Activated CD4-positive, alpha-beta T cell treated with anti-CD3 and anti-CD28 coated beads, Interleukin-2, amount 10 ng/mL, durations not matched to agents 7 days and 5 days (primary cell): ENCODE measurements at regions not wholly inside any gene's neighbourhood (a gene's known extent, or its start where the extent isn't known, plus 50 kb on each side); places are given as distances from the start of the nearest gene placed in this dataset.

ENCODE experiments used
- CTCF ChIA-PET: fragments of 350-600 bp; sonication (Branson Sonifier 250); formaldehyde crosslinking; loops from one replicate; lab custom pipeline; 2021; ENCODE audit warnings: antibody characterized with exemption; lab: Charles Lee
- POLR2A ChIA-PET: fragments of 350-600 bp; sonication (Branson Sonifier 250); formaldehyde crosslinking; loops from one replicate; lab custom pipeline; 2021; ENCODE audit warnings: antibody characterized with exemption; lab: Charles Lee
- DNase-seq: peaks from one replicate; pipeline ENCODE4 v3.0.0-alpha.2; 2020
- H3K27ac Mint-ChIP-seq: one replicate; pipeline ENCODE4 v1.8.0; 2021; ENCODE audit warnings: mild to moderate bottlenecking, moderate library complexity, mixed read lengths
- H3K27me3 Mint-ChIP-seq: one replicate; pipeline ENCODE4 v1.8.0; 2021; ENCODE audit warnings: mixed read lengths
- H3K36me3 Mint-ChIP-seq: one replicate; pipeline ENCODE4 v1.8.0; 2021; ENCODE audit warnings: low read depth, mixed read lengths
- H3K4me1 Mint-ChIP-seq: one replicate; pipeline ENCODE4 v1.8.0; 2021; ENCODE audit warnings: mixed read lengths
- H3K4me3 Mint-ChIP-seq: one replicate; pipeline ENCODE4 v1.8.0; 2021; ENCODE audit warnings: mild to moderate bottlenecking, moderate library complexity, mixed read lengths
- H3K9me3 Mint-ChIP-seq: one replicate; pipeline ENCODE4 v1.8.0; 2021; ENCODE audit warnings: mixed read lengths

DNA sequence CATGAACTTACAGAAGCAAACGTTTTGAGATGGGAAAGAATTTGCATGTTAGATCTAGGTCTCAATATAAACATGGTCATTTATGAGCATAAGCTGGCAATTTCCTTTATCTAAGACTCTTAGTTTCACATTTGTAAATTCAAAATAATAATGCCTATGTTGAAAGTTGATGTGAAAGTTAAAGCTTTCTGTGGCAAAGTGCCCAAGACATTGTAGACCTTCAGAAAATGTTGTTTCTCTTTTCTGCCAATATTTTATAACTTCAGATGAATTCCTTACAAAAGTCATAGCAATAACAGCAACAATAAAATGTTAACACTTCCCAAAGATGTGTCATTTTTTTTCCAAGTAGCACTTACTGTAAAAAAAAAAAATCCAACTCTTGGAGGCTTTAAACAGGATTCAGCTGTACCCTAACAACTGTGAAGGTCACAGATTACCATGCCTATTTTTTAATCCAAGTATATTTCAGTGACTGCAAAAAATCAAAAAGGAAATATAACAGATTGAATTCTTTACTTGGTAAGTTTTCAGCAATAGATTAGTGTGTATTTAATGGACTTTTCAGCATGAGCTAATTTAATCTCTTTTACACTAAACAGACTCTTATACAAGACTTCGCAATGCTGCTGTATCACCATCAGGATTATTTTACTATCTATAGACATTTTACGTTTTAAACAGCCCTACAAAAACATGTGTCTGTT, 206.5 kb upstream of the PDE5A start:
- CTCF ChIA-PET, result no interaction called here
- H3K36me3 Mint-ChIP-seq, result no peaks in the 10 kb centered on the region
- H3K4me3 Mint-ChIP-seq, result no peak overlapping the region
- H3K27me3 Mint-ChIP-seq, result peaks cover 1% of the 10 kb centered on the region
- POLR2A ChIA-PET, result no interaction called here
- H3K27ac Mint-ChIP-seq, result no peak overlapping the region
- H3K9me3 Mint-ChIP-seq, result no peaks in the 10 kb centered on the region
- H3K4me1 Mint-ChIP-seq, result no peaks in the 10 kb centered on the region
- no peak for DNase-seq

DNA sequence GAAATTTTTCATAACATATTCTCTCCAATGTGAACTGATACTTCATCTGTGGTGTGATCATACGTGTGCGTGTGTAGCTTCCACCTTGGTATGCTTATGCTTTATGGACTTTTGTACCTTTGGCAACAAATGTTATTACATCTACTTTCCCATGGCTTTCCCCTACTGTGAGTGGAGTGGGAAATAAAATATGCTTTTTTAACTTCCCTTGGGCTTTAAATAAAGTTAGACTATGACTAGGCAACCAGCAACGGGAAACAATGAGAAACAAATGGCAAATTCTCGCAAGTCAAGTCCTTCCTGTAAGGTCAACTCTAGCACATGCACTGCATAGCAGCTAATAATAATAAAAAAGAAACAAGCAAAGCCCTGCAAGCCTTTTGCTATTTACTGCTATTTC, 205.0 kb upstream of the PDE5A start:
- DNase-seq, result no peak
- POLR2A ChIA-PET, result no interaction called here
- H3K27ac Mint-ChIP-seq, result no peak overlapping the region
- no peaks in the 10 kb centered on the region for H3K9me3 Mint-ChIP-seq
- no peaks in the 10 kb centered on the region for H3K4me1 Mint-ChIP-seq
- H3K4me3 Mint-ChIP-seq, result no peak overlapping the region
- CTCF ChIA-PET, result no interaction called here
- H3K27me3 Mint-ChIP-seq, result peaks cover 1% of the 10 kb centered on the region
- no peaks in the 10 kb centered on the region for H3K36me3 Mint-ChIP-seq

GRCh38 chr4:119832776-119833175, 204.2 kb upstream of the PDE5A start:
- H3K4me1 Mint-ChIP-seq, result no peaks in the 10 kb centered on the region
- no peak for DNase-seq
- no peak overlapping the region for H3K4me3 Mint-ChIP-seq
- ChIA-PET POLR2A (no interaction called here), CTCF (no interaction called here)
- H3K27me3 Mint-ChIP-seq, result peaks cover 1% of the 10 kb centered on the region
- H3K9me3 Mint-ChIP-seq, result no peaks in the 10 kb centered on the region
- H3K27ac Mint-ChIP-seq, result no peak overlapping the region
- H3K36me3 Mint-ChIP-seq, result no peaks in the 10 kb centered on the region

DNA sequence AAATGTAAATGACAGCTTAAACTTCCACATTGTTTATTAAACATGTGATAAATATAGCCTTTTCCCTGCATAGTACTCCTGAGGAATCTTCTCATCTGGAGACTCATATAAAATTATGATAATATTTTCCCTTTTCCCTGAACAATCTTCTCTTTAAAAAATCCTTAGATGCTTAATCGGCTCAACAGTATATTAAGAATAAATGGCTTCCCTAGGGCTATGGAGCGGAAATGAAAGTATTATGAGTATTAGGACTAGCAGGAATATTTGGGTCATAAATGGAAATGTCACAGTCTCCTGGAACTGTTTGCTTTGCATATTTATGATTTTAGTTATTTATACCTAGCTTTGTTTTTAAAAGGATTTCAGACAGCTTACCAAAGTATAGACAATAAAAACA, 200.7 kb upstream of the PDE5A start:
- no peaks in the 10 kb centered on the region for H3K4me1 Mint-ChIP-seq
- no peak for DNase-seq
- H3K9me3 Mint-ChIP-seq, result no peaks in the 10 kb centered on the region
- ChIA-PET POLR2A (no interaction called here), CTCF (no interaction called here)
- peaks cover 1% of the 10 kb centered on the region for H3K27me3 Mint-ChIP-seq
- no peak overlapping the region for H3K4me3 Mint-ChIP-seq
- no peak overlapping the region for H3K27ac Mint-ChIP-seq
- no peaks in the 10 kb centered on the region for H3K36me3 Mint-ChIP-seq

- Mint-ChIP-seq H3K9me3 (no peaks in the 10 kb centered on the region), H3K36me3 (no peaks in the 10 kb centered on the region), H3K4me3 (no peak overlapping the region), H3K27ac (no peak overlapping the region), H3K27me3 (no peaks in the 10 kb centered on the region), H3K4me1 (no peaks in the 10 kb centered on the region)
- CTCF ChIA-PET, result no interaction called here
- POLR2A ChIA-PET, result no interaction called here
- DNase-seq, result no peak
These were observed 197.1 kb upstream of the PDE5A start for GRCh38 chr4:119825696-119826095.

- Mint-ChIP-seq H3K27ac (no peak overlapping the region), H3K9me3 (no peaks in the 10 kb centered on the region), H3K4me3 (no peak overlapping the region), H3K4me1 (no peaks in the 10 kb centered on the region), H3K27me3 (no peaks in the 10 kb centered on the region), H3K36me3 (no peaks in the 10 kb centered on the region)
- ChIA-PET POLR2A (no interaction called here), CTCF (no interaction called here)
- DNase-seq, result no peak
These were observed 195.3 kb upstream of the PDE5A start for GRCh38 chr4:119823891-119824290.

GRCh38 chr4:119823045-119823444, 194.4 kb upstream of the PDE5A start:
- Mint-ChIP-seq H3K4me3 (no peak overlapping the region), H3K4me1 (no peaks in the 10 kb centered on the region), H3K9me3 (no peaks in the 10 kb centered on the region), H3K36me3 (no peaks in the 10 kb centered on the region), H3K27ac (no peak overlapping the region), H3K27me3 (no peaks in the 10 kb centered on the region)
- no peak for DNase-seq
- POLR2A ChIA-PET, result no interaction called here
- CTCF ChIA-PET, result no interaction called here

DNA sequence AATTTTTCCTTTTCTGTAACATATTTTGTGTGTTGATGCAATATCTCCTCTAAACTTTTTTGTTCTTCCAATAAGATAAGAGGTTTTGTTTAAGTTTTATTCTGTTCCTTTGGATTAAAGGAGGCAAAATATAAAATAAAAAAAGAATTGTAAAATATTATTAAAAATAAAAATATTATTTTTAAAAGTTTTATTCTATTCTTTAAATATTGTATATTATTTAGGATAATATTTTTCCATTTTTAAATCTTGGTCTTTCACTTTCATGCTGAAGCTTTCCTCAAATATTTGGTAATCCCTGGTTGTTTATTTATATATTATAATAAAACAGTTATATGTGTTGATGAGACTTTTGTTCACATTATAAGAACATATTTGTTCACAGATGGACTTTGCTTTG, 187.9 kb upstream of the PDE5A start:
- no peaks in the 10 kb centered on the region for H3K4me1 Mint-ChIP-seq
- DNase-seq, result no peak
- no peaks in the 10 kb centered on the region for H3K27me3 Mint-ChIP-seq
- no peak overlapping the region for H3K4me3 Mint-ChIP-seq
- ChIA-PET POLR2A (no interaction called here), CTCF (no interaction called here)
- H3K36me3 Mint-ChIP-seq, result no peaks in the 10 kb centered on the region
- H3K9me3 Mint-ChIP-seq, result no peaks in the 10 kb centered on the region
- H3K27ac Mint-ChIP-seq, result no peak overlapping the region

DNA sequence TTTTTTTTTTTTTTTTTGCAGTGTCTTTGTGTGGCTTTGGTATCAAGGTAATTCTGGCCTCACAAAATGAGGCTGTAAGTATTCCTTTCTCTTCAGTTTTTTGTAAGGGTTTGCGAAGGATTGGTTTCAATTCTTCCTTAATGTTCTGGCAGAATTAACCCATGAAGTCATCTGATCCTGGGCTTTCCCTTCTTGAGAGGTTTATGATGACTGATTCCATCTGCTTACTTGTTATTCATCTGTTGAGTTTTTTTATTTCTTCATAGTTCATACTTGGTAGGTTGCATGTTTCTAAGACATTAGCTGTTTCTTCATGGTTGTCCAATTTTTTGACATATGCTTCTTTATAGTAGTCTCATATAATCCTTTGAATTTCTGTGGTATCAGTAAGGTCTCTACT, 181.4 kb upstream of the PDE5A start:
- Mint-ChIP-seq H3K27ac (no peak overlapping the region), H3K27me3 (no peaks in the 10 kb centered on the region), H3K4me1 (no peaks in the 10 kb centered on the region), H3K4me3 (no peak overlapping the region), H3K9me3 (no peaks in the 10 kb centered on the region), H3K36me3 (no peaks in the 10 kb centered on the region)
- no peak for DNase-seq
- CTCF ChIA-PET, result no interaction called here
- POLR2A ChIA-PET, result no interaction called here

DNA sequence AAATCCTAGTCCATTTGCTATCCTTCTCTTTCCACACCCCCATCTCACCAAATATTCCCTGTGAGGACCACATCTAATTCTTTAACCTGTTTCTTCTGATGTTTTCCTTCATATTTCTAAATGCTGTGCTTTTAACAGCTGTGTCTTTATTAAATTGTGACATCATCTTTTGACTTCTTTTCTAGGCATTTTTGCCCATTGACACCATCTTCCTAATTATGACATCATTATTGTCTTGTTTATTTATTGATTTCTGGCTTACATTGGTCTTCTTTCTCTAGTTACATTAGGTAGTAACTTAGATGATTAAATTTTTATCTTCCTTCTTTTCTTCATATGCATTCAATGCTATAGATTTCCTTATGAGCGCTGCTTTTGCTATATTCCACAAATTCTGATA, 175.8 kb upstream of the PDE5A start:
- H3K36me3 Mint-ChIP-seq, result no peaks in the 10 kb centered on the region
- no peaks in the 10 kb centered on the region for H3K4me1 Mint-ChIP-seq
- H3K27me3 Mint-ChIP-seq, result no peaks in the 10 kb centered on the region
- H3K9me3 Mint-ChIP-seq, result no peaks in the 10 kb centered on the region
- no peak overlapping the region for H3K4me3 Mint-ChIP-seq
- DNase-seq, result no peak
- ChIA-PET CTCF (no interaction called here), POLR2A (no interaction called here)
- H3K27ac Mint-ChIP-seq, result no peak overlapping the region

GRCh38 chr4:119797238-119797894, 168.8 kb upstream of the PDE5A start:
- no peak for DNase-seq
- H3K27me3 Mint-ChIP-seq, result no peaks in the 10 kb centered on the region
- H3K27ac Mint-ChIP-seq, result no peak overlapping the region
- H3K4me3 Mint-ChIP-seq, result no peak overlapping the region
- H3K36me3 Mint-ChIP-seq, result no peaks in the 10 kb centered on the region
- H3K4me1 Mint-ChIP-seq, result no peaks in the 10 kb centered on the region
- no peaks in the 10 kb centered on the region for H3K9me3 Mint-ChIP-seq
- CTCF ChIA-PET, result no interaction called here
- POLR2A ChIA-PET, result no interaction called here

DNA sequence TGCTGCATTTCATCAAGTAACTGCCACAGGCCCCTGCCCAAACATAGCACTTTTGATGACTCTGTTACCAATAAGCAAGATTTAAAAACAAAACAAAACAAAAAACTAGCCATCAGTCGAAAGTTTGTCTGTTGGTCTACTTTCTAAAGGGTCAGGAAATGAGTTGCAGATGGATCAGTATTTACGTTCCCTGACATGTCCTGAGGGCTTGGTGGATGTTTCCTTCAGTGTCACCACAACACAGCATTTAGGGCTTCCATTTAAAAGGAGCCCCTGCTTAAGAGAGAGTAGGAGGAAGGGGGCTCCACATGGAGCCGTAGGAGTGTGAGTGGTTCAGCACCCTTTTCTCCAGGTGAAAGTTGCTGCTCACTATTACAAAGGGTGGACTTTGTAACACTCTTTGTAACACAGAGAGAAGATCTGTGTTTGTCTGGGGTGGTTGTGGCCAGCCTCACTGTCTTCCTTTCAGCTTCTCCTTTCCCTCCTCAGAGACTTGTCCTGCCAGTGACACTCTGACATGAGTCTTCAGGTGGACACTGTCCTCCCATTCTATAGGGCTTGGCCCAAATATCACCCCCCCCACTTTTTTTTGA, 167.5 kb upstream of the PDE5A start:
- Mint-ChIP-seq H3K27me3 (no peaks in the 10 kb centered on the region), H3K4me3 (no peak overlapping the region), H3K9me3 (no peaks in the 10 kb centered on the region), H3K4me1 (no peaks in the 10 kb centered on the region), H3K36me3 (no peaks in the 10 kb centered on the region), H3K27ac (no peak overlapping the region)
- CTCF ChIA-PET, result no interaction called here
- POLR2A ChIA-PET, result no interaction called here
- no peak for DNase-seq

- POLR2A ChIA-PET, result no interaction called here
- Mint-ChIP-seq H3K36me3 (no peaks in the 10 kb centered on the region), H3K4me3 (no peak overlapping the region), H3K9me3 (no peaks in the 10 kb centered on the region), H3K27ac (no peak overlapping the region), H3K27me3 (no peaks in the 10 kb centered on the region), H3K4me1 (no peaks in the 10 kb centered on the region)
- DNase-seq, result no peak
- CTCF ChIA-PET, result no interaction called here
These were observed 166.1 kb upstream of the PDE5A start for GRCh38 chr4:119794681-119795080.

DNA sequence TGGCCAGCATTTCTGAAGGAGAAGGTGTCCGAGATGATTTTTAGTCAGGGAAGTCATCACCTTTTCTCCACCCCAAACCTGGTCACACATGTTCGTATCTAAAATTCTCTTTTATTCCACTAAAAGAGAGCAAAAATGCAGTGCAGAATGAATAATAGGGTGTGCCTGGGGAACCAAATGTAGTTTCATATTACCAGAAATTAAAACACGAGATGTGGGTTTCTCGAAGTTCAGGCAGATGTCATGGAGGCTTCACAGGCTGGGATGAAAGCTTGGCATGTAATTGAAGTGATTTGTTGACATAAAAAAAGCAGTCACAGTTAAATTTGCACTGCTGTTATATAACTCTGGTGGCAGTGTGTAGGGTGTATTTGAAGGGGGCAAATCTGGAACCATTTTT, 165.5 kb upstream of the PDE5A start:
- H3K4me1 Mint-ChIP-seq, result no peaks in the 10 kb centered on the region
- DNase-seq, result no peak
- H3K27me3 Mint-ChIP-seq, result no peaks in the 10 kb centered on the region
- no peaks in the 10 kb centered on the region for H3K9me3 Mint-ChIP-seq
- no peak overlapping the region for H3K4me3 Mint-ChIP-seq
- CTCF ChIA-PET, result no interaction called here
- no peaks in the 10 kb centered on the region for H3K36me3 Mint-ChIP-seq
- POLR2A ChIA-PET, result no interaction called here
- no peak overlapping the region for H3K27ac Mint-ChIP-seq
